ENCODE measurements at regions not wholly inside any gene's neighbourhood (a gene's known extent, or its start where the extent isn't known, plus 50 kb on each side); places are given as distances from the start of the nearest gene placed in this dataset.

DNA sequence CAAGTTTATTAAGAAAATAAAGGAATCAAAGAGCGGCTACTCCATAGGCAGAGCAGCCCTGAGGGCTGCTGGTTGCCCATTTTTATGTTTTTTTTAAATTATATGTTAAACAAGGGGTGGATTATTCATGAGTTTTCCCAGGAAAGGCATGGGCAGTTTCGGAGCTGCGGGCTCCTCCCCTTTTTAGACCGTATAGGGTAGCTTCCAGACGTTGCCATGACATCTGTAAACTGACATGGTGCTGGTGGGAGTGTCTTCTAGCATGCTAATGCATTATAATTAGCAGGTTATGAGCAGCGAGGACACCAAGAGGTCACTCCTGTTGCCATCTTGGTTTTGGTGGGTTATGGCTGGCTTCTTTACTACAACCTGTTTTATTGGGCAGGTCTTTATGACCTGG lies 301.8 kb downstream of the TFAP2C start:
- H3K4me1 ChIP-seq (ENCODE audit: control insufficient read depth in 1 of 2, insufficient read depth in 2 of 2, low read length in 2 of 2) = peaks cover 0 to 1% of the 10 kb centered on the region in 2 donors
- no peak overlapping the region for H3K4me3 ChIP-seq (ENCODE audit: low read depth in 1 of 2, low read length in 2 of 2)
- H3K9me3 ChIP-seq (ENCODE audit: control insufficient read depth in 1 of 2, low read length in 2 of 2) = no peaks in the 10 kb centered on the region
- H3K27ac ChIP-seq (ENCODE audit: low read length) = no peak overlapping the region
- H3K27me3 ChIP-seq (ENCODE audit: low read depth, low read length) = peaks cover 21% of the 10 kb centered on the region
- H3K36me3 ChIP-seq (ENCODE audit: control insufficient read depth in 1 of 2, insufficient read depth in 2 of 2, low read length in 2 of 2) = no peaks in the 10 kb centered on the region

DNA sequence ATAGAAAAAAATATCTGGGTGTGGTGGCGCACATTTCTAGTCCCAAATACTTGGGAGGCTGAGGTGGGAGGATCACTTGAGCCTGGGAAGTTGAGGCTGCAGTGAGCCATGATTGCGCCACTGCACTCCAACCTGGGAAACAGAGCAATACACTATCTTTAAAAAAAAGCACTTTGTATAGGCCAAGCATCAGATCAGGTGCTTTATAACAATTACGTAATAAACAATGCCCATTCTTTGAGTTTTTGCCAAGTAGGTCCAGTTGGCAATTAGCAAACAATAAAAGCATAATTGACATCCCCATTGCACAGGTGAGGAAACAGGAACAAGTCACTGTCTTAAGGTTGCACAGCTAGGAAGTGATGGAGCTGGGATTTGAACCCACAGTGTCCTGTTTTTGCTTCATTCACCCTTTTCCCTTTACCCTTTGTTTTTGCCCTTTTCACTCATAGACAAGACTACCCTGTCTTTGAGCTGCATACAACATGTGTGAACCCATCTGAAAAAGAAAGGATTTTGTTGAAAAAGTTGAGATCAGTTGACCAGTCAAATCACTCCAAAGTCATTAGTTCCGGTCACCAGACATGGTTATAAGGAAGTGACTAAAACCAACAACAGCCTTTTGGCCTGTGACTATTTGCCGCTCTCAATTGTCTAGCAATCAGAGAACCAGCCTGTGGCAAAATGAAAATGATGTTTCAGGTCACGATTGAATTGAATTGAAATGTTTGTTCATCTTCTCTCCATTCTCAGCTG lies 303.6 kb downstream of the TFAP2C start:
- no peak overlapping the region for H3K4me3 ChIP-seq (ENCODE audit: low read depth in 1 of 2, low read length in 2 of 2)
- H3K9me3 ChIP-seq (ENCODE audit: control insufficient read depth in 1 of 2, low read length in 2 of 2) = no peaks in the 10 kb centered on the region
- H3K27me3 ChIP-seq (ENCODE audit: low read depth, low read length) = peaks cover 9% of the 10 kb centered on the region
- H3K4me1 ChIP-seq (ENCODE audit: control insufficient read depth in 1 of 2, insufficient read depth in 2 of 2, low read length in 2 of 2) = no peaks in the 10 kb centered on the region
- no peak overlapping the region for H3K27ac ChIP-seq (ENCODE audit: low read length)
- no peaks in the 10 kb centered on the region for H3K36me3 ChIP-seq (ENCODE audit: control insufficient read depth in 1 of 2, insufficient read depth in 2 of 2, low read length in 2 of 2)

- Histone ChIP-seq H3K27ac (ENCODE audit: low read length) (no peak overlapping the region), H3K36me3 (ENCODE audit: control insufficient read depth in 1 of 2, insufficient read depth in 2 of 2, low read length in 2 of 2) (no peaks in the 10 kb centered on the region), H3K9me3 (ENCODE audit: control insufficient read depth in 1 of 2, low read length in 2 of 2) (no peaks in the 10 kb centered on the region), H3K27me3 (ENCODE audit: low read depth, low read length) (peaks cover 6% of the 10 kb centered on the region), H3K4me1 (ENCODE audit: control insufficient read depth in 1 of 2, insufficient read depth in 2 of 2, low read length in 2 of 2) (no peaks in the 10 kb centered on the region), H3K4me3 (ENCODE audit: low read depth in 1 of 2, low read length in 2 of 2) (no peak overlapping the region)
These were observed 304.2 kb downstream of the TFAP2C start for GRCh38 chr20:56933331-56933698.

GRCh38 chr20:56934888-56935287 lies 305.8 kb downstream of the TFAP2C start:
- Histone ChIP-seq H3K27me3 (ENCODE audit: low read depth, low read length) (no peaks in the 10 kb centered on the region), H3K4me1 (ENCODE audit: control insufficient read depth in 1 of 2, insufficient read depth in 2 of 2, low read length in 2 of 2) (no peaks in the 10 kb centered on the region), H3K27ac (ENCODE audit: low read length) (no peak overlapping the region), H3K9me3 (ENCODE audit: control insufficient read depth in 1 of 2, low read length in 2 of 2) (no peaks in the 10 kb centered on the region), H3K4me3 (ENCODE audit: low read depth in 1 of 2, low read length in 2 of 2) (no peak overlapping the region), H3K36me3 (ENCODE audit: control insufficient read depth in 1 of 2, insufficient read depth in 2 of 2, low read length in 2 of 2) (no peaks in the 10 kb centered on the region)

DNA sequence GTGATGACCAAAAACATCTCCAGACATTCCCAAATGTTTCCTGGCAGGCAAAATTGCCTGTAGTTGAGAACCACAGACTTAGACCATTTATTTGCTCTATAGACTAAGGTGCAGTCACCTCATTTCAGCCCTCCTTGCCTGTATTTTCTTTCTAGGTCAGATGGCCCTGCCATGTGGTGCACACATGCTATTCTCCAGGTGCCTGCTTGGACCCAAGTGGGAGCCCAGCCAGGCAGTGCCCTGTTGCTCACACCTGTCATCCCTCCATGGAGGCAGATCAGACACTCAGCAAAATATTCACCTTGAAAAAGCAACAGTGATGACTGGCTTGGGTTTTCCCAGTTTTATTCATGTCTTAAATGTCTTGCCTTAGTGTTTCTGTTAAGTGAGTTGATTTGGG lies 311.4 kb downstream of the TFAP2C start:
- H3K36me3 ChIP-seq (ENCODE audit: control insufficient read depth in 1 of 2, insufficient read depth in 2 of 2, low read length in 2 of 2) = no peaks in the 10 kb centered on the region
- no peaks in the 10 kb centered on the region for H3K27me3 ChIP-seq (ENCODE audit: low read depth, low read length)
- H3K27ac ChIP-seq (ENCODE audit: low read length) = no peak overlapping the region
- no peaks in the 10 kb centered on the region for H3K4me1 ChIP-seq (ENCODE audit: control insufficient read depth in 1 of 2, insufficient read depth in 2 of 2, low read length in 2 of 2)
- H3K9me3 ChIP-seq (ENCODE audit: control insufficient read depth in 1 of 2, low read length in 2 of 2) = no peaks in the 10 kb centered on the region
- H3K4me3 ChIP-seq (ENCODE audit: low read depth in 1 of 2, low read length in 2 of 2) = no peak overlapping the region

DNA sequence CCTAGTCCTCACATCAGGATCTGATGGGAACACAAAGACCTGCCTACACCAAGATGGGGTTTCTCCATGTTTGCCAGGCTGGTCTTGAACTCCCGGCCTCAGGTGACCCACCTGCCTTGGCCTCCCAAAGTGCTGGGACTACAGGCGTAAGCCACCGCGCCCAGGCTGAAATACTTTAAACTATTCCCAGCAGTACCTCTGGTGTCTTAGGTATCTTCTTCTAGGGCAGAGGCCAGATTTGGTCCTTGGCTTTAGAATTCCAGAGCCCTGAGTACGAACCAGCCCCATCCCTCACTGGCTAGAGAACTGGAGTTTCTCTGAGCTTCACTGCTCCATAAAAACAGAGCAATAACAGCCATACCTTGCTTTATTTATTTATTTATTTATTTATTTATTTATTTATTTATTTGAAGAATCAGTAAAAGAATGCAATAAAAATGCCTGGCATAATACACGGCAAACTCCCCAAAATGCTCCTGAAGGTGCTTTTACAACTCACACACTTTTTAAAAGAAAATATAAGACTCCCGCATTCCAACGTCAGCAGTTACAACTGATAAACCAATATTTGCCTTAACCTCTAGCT lies 312.1 kb downstream of the TFAP2C start:
- no peak overlapping the region for H3K4me3 ChIP-seq (ENCODE audit: low read depth in 1 of 2, low read length in 2 of 2)
- no peaks in the 10 kb centered on the region for H3K36me3 ChIP-seq (ENCODE audit: control insufficient read depth in 1 of 2, insufficient read depth in 2 of 2, low read length in 2 of 2)
- peaks cover 2% of the 10 kb centered on the region for H3K27me3 ChIP-seq (ENCODE audit: low read depth, low read length)
- no peak overlapping the region for H3K27ac ChIP-seq (ENCODE audit: low read length)
- H3K9me3 ChIP-seq (ENCODE audit: control insufficient read depth in 1 of 2, low read length in 2 of 2) = no peaks in the 10 kb centered on the region
- no peaks in the 10 kb centered on the region for H3K4me1 ChIP-seq (ENCODE audit: control insufficient read depth in 1 of 2, insufficient read depth in 2 of 2, low read length in 2 of 2)

- Histone ChIP-seq H3K4me3 (ENCODE audit: low read depth in 1 of 2, low read length in 2 of 2) (no peak overlapping the region), H3K4me1 (ENCODE audit: control insufficient read depth in 1 of 2, insufficient read depth in 2 of 2, low read length in 2 of 2) (no peaks in the 10 kb centered on the region), H3K36me3 (ENCODE audit: control insufficient read depth in 1 of 2, insufficient read depth in 2 of 2, low read length in 2 of 2) (no peaks in the 10 kb centered on the region), H3K27me3 (ENCODE audit: low read depth, low read length) (peaks cover 9% of the 10 kb centered on the region), H3K27ac (ENCODE audit: low read length) (no peak overlapping the region), H3K9me3 (ENCODE audit: control insufficient read depth in 1 of 2, low read length in 2 of 2) (no peaks in the 10 kb centered on the region)
These were observed 315.1 kb downstream of the TFAP2C start for GRCh38 chr20:56943946-56944945.

DNA sequence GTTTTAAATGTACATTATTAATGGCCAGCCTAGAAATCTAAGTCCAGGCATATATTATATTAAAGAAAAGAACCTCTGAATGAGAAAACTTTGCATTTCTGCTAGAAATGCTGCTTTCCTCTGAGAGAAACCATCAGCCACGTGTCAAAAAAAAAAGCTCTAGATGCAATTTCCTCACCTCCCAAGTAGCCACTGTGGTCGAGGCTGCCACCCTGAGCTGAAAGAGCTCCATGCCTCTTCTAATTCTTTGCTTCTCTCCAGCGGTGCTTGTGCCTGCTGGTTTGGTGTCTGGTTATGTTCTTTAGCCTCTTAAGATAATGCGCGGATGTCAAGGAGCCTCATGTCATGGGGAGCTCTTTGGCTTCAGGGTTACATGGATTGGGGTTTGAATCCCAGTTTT lies 316.0 kb downstream of the TFAP2C start:
- Histone ChIP-seq H3K4me1 (ENCODE audit: control insufficient read depth in 1 of 2, insufficient read depth in 2 of 2, low read length in 2 of 2) (no peaks in the 10 kb centered on the region), H3K27ac (ENCODE audit: low read length) (no peak overlapping the region), H3K4me3 (ENCODE audit: low read depth in 1 of 2, low read length in 2 of 2) (no peak overlapping the region), H3K27me3 (ENCODE audit: low read depth, low read length) (peaks cover 9% of the 10 kb centered on the region), H3K36me3 (ENCODE audit: control insufficient read depth in 1 of 2, insufficient read depth in 2 of 2, low read length in 2 of 2) (no peaks in the 10 kb centered on the region), H3K9me3 (ENCODE audit: control insufficient read depth in 1 of 2, low read length in 2 of 2) (no peaks in the 10 kb centered on the region)

- Histone ChIP-seq H3K4me1 (ENCODE audit: control insufficient read depth in 1 of 2, insufficient read depth in 2 of 2, low read length in 2 of 2) (no peaks in the 10 kb centered on the region), H3K27ac (ENCODE audit: low read length) (no peak overlapping the region), H3K36me3 (ENCODE audit: control insufficient read depth in 1 of 2, insufficient read depth in 2 of 2, low read length in 2 of 2) (no peaks in the 10 kb centered on the region), H3K27me3 (ENCODE audit: low read depth, low read length) (peaks cover 9% of the 10 kb centered on the region), H3K9me3 (ENCODE audit: control insufficient read depth in 1 of 2, low read length in 2 of 2) (no peaks in the 10 kb centered on the region), H3K4me3 (ENCODE audit: low read depth in 1 of 2, low read length in 2 of 2) (no peak overlapping the region)
These were observed 316.8 kb downstream of the TFAP2C start for GRCh38 chr20:56945901-56946300.

- H3K27me3 ChIP-seq (ENCODE audit: low read depth, low read length) = peaks cover 19% of the 10 kb centered on the region
- H3K4me1 ChIP-seq (ENCODE audit: control insufficient read depth in 1 of 2, insufficient read depth in 2 of 2, low read length in 2 of 2) = no peaks in the 10 kb centered on the region
- no peaks in the 10 kb centered on the region for H3K9me3 ChIP-seq (ENCODE audit: control insufficient read depth in 1 of 2, low read length in 2 of 2)
- H3K27ac ChIP-seq (ENCODE audit: low read length) = no peak overlapping the region
- no peaks in the 10 kb centered on the region for H3K36me3 ChIP-seq (ENCODE audit: control insufficient read depth in 1 of 2, insufficient read depth in 2 of 2, low read length in 2 of 2)
- no peak overlapping the region for H3K4me3 ChIP-seq (ENCODE audit: low read depth in 1 of 2, low read length in 2 of 2)
These were observed 317.1 kb downstream of the BMP7 start for GRCh38 chr20:56949318-56949717.

GRCh38 chr20:56952258-56953047 lies 314.0 kb downstream of the BMP7 start:
- H3K27ac ChIP-seq (ENCODE audit: low read length) = no peak overlapping the region
- no peak overlapping the region for H3K4me3 ChIP-seq (ENCODE audit: low read depth in 1 of 2, low read length in 2 of 2)
- H3K9me3 ChIP-seq (ENCODE audit: control insufficient read depth in 1 of 2, low read length in 2 of 2) = no peaks in the 10 kb centered on the region
- peaks cover 11% of the 10 kb centered on the region for H3K27me3 ChIP-seq (ENCODE audit: low read depth, low read length)
- H3K4me1 ChIP-seq (ENCODE audit: control insufficient read depth in 1 of 2, insufficient read depth in 2 of 2, low read length in 2 of 2) = no peaks in the 10 kb centered on the region
- H3K36me3 ChIP-seq (ENCODE audit: control insufficient read depth in 1 of 2, insufficient read depth in 2 of 2, low read length in 2 of 2) = no peaks in the 10 kb centered on the region

Data from muscle layer of duodenum (tissue), 2 donors.